HEK293T (cell line): ENCODE measurements at regions not wholly inside any gene's neighbourhood (a gene's known extent, or its start where the extent isn't known, plus 50 kb on each side); places are given as distances from the start of the nearest gene placed in this dataset.
"Not testable (repeated sequence)": the region's sequence is repeated elsewhere in the genome, so short reads cannot be mapped to it uniquely, and the experiment has no call there.

Experiments
- CTCF ChIA-PET: fragments of 350-600 bp; formaldehyde crosslinking; extraction: SDS; loops from one replicate; lab custom pipeline; 2021; ENCODE audit warnings: antibody characterized with exemption, inconsistent platforms; lab: Yijun Ruan, JAX
- POLR2A ChIA-PET: fragments of 350-600 bp; formaldehyde crosslinking; extraction: SDS; loops from one replicate; lab custom pipeline; 2020; ENCODE audit warnings: antibody characterized with exemption, inconsistent platforms; lab: Yijun Ruan, JAX
- DNase-seq: peaks from one replicate; pipeline ENCODE4 v3.0.0; 2012; ENCODE audit warnings: mixed read lengths; ENCODE audit errors: extremely low spot score
- ARNT ChIP-seq: fragments of 450-650 bp; IDR thresholded peaks from 2 replicates; pipeline ENCODE4 v1.6.1; 2017; ENCODE audit warnings: mild to moderate bottlenecking
- BHLHE40 ChIP-seq: fragments of 450-650 bp; IDR thresholded peaks from 2 replicates; pipeline ENCODE4 v1.6.1; 2016; ENCODE audit warnings: mild to moderate bottlenecking, moderate library complexity, borderline replicate concordance
- CTBP1 ChIP-seq: fragments of 450-650 bp; IDR thresholded peaks from 2 replicates; pipeline ENCODE4 v1.6.1; 2016; ENCODE audit warnings: borderline replicate concordance
- ELF4 ChIP-seq: fragments of 450-650 bp; IDR thresholded peaks from 2 replicates; pipeline ENCODE4 v1.6.1; 2017; ENCODE audit warnings: antibody characterized with exemption
- FOXA1 ChIP-seq: fragments of 450-650 bp; IDR thresholded peaks from 2 replicates; pipeline ENCODE4 v1.6.1; 2016; ENCODE audit warnings: mild to moderate bottlenecking
- FOXK2 ChIP-seq: fragments of 450-650 bp; IDR thresholded peaks from 2 replicates; pipeline ENCODE4 v1.6.1; 2016; ENCODE audit warnings: mild to moderate bottlenecking
- FOXM1 ChIP-seq: fragments of 450-650 bp; IDR thresholded peaks from 2 replicates; pipeline ENCODE4 v1.6.1; 2017; ENCODE audit warnings: mild to moderate bottlenecking, borderline replicate concordance
- HDGF ChIP-seq: fragments of 450-650 bp; IDR thresholded peaks from 2 replicates; pipeline ENCODE4 v1.6.1; 2017; ENCODE audit warnings: antibody characterized with exemption, borderline replicate concordance
- L3MBTL2 ChIP-seq: fragments of 450-650 bp; conservative IDR thresholded peaks from 2 replicates; pipeline ENCODE4 v1.6.1; 2016; ENCODE audit warnings: mild to moderate bottlenecking
- LEF1 ChIP-seq: fragments of 450-650 bp; IDR thresholded peaks from 2 replicates; pipeline ENCODE4 v1.6.1; 2017; ENCODE audit warnings: mild to moderate bottlenecking, borderline replicate concordance
- NFRKB ChIP-seq: fragments of 450-650 bp; IDR thresholded peaks from 2 replicates; pipeline ENCODE4 v1.6.1; 2016; ENCODE audit warnings: mild to moderate bottlenecking, moderate library complexity
- SP1 ChIP-seq: fragments of 450-650 bp; IDR thresholded peaks from 2 replicates; pipeline ENCODE4 v1.6.1; 2017
- SUZ12 ChIP-seq: fragments of 450-650 bp; IDR thresholded peaks from 2 replicates; pipeline ENCODE4 v1.6.1; 2016; ENCODE audit warnings: mild to moderate bottlenecking
- TARDBP ChIP-seq: fragments of 450-650 bp; IDR thresholded peaks from 2 replicates; pipeline ENCODE4 v1.6.1; 2016
- ZNF384 ChIP-seq: fragments of 450-650 bp; IDR thresholded peaks from 2 replicates; pipeline ENCODE4 v1.6.1; 2016
- TF ChIP-seq, protein P1 (sequence below): fragments of 450-650 bp; IDR thresholded peaks from 2 replicates; pipeline ENCODE4 v1.6.1; 2016

DNA sequence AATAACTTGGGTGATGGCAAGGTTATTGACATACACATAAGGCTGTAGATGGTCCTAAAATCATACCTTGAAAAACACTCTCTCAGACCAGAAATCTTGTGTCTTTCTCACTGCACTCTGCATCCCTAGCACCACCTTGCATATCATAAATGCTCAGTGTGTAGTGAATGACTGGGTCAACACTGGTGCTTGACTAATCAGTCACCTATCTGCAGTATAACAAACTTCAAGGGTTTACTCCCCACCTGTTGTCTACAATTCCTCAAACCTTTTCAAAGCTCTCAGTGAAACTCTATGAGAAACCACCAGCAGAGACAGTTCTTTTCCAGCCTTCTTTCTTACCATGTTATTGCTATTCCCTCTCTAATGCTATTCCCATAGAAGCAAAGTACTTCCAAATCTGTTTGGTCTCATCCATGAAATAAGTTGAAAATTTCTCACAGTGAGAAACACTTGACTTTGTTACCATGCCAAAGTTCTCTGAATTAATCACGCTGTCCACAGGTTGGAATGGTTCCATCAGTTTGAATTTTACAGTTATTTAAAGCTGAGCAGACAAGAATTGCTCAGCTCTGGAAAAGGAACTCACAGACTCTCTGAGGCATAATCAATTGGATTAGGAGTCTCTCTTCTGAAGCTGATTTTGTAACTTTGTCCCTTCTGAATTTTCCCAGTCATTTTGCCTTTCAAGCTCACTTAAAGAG lies 104.8 kb upstream of the EYA4 start:
- CTCF ChIA-PET, result no interaction called here
- POLR2A ChIA-PET, result no interaction called here
- TF ChIP-seq LEF1 (no peak), HDGF (no peak), FOXA1 (no peak)
- no peak for DNase-seq

DNA sequence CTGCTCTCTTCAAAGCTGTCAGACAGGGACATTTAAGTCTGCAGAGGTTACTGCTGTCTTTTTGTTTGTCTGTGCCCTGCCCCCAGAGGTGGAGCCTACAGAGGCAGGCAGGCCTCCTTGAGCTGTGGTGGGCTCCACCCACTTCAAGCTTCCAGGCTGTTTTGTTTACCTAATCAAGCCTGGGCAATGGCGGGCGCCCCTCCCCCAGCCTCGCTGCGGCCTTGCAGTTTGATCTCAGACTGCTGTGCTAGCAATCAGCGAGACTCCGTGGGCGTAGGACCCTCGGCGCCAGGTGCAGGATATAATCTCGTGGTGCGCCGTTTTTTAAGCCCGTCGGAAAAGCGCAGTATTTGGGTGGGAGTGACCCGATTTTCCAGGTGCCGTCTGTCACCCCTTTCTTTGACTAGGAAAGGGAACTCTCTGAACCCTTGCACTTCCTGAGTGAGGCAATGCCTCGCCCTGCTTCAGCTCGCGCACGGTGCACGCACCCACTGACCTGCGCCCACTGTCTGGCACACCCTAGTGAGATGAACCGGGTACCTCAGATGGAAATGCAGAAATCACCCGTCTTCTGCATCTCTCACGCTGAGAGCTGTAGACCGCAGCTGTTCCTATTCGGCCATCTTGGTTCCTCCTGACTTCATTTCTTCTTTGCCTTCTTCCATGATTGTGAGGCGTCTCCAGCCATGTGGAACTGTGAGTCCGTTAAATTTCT lies 93.5 kb upstream of the EYA4 start:
- CTCF ChIA-PET, DNase-seq, POLR2A ChIA-PET: not testable (repeated sequence)

DNA sequence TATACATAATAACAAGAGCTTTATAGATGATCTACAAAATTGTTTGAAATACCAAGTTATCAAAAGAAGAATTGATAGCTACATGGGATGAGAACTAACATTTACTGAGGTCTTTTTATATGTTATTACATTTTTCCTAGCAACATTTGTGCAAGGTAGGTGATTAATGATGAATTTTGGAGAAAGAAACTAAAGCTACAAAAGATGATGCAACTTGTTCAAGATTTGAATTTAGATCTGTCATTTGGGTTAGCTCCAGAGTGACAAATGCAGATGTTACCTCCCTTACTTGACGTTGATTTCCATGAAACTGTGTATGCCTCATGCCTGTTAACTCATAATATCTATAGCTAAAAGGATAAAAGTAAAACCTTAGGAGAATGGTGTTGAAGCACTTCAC lies 84.5 kb upstream of the EYA4 start:
- ChIA-PET POLR2A (no interaction called here), CTCF (interaction anchor here (0.6 kb wide), 1 partner anchor 200 kb away, joined by 3 read pairs; no protein-coding TSS in a partner anchor)
- no peak for DNase-seq
- no peak for TF ChIP-seq ARNT
- TF ChIP-seq HDGF, result no peak
- no peak for TF ChIP-seq TARDBP
- TF ChIP-seq FOXA1, result no peak
- no peak for TF ChIP-seq SP1
- no peak for TF ChIP-seq L3MBTL2
- TF ChIP-seq FOXK2, result no peak
- TF ChIP-seq ELF4, result no peak
- TF ChIP-seq BHLHE40, result no peak
- no peak for TF ChIP-seq CTBP1
- TF ChIP-seq NFRKB, result no peak
- no peak for TF ChIP-seq SUZ12
- no peak for TF ChIP-seq LEF1
- TF ChIP-seq, protein P1, sequence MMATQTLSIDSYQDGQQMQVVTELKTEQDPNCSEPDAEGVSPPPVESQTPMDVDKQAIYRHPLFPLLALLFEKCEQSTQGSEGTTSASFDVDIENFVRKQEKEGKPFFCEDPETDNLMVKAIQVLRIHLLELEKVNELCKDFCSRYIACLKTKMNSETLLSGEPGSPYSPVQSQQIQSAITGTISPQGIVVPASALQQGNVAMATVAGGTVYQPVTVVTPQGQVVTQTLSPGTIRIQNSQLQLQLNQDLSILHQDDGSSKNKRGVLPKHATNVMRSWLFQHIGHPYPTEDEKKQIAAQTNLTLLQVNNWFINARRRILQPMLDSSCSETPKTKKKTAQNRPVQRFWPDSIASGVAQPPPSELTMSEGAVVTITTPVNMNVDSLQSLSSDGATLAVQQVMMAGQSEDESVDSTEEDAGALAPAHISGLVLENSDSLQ, result no peak
- no peak for TF ChIP-seq ZNF384
- no peak for TF ChIP-seq FOXM1

DNA sequence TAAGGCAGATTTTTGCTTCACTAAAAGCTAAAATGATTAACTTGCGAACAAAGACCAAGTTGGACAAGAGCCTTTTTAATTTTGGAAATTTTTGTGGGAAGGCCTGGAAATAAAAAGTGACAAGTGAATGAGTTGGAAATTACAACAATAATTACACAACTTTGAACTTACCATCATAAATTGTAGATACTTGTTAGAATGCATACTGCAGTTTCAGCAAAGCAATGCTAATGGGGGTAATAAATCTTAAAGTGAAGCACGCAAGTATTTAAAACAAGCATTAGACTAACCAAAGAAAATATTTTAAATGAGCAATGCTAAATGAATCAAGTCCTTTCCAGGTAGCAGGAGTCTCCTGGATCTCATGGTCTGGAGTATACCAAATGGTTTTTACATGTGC lies 83.2 kb upstream of the EYA4 start:
- DNase-seq, result no peak
- CTCF ChIA-PET, result interaction anchor here (0.6 kb wide), 1 partner anchor 955 kb away, joined by 3 read pairs; no protein-coding TSS in a partner anchor
- TF ChIP-seq CTBP1 (no peak), FOXA1 (no peak), ZNF384 (no peak), FOXM1 (no peak), HDGF (no peak)
- TF ChIP-seq, protein P1, result peak; percentile 55
- POLR2A ChIA-PET, result no interaction called here

DNA sequence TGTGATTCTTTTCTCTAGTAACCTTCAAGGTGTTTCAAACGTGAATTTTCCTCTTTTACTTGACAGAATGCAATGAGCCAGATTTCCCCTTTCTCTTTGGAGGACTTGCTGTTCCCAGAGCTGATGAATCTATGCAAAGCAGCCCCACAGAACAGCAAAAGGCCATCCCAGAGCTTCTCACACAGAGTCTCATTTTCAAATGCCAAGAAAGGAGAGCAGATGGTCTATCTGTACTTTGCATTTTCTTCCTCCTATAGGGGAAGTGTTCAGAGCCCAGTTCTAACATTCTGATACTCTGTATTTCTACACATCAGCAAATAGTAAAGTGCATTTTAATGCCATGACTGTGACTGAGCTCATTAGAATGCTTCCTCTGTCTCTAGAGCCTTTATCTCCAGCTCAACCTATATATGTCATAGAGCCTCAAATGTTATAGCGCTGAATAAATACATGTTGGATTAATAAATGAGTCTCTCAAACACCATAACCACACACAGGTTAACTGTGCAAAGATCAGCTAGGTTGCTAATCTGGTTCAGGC lies 81.8 kb upstream of the EYA4 start:
- POLR2A ChIA-PET, result no interaction called here
- no peak for TF ChIP-seq BHLHE40
- DNase-seq, result no peak
- CTCF ChIA-PET, result no interaction called here

DNA sequence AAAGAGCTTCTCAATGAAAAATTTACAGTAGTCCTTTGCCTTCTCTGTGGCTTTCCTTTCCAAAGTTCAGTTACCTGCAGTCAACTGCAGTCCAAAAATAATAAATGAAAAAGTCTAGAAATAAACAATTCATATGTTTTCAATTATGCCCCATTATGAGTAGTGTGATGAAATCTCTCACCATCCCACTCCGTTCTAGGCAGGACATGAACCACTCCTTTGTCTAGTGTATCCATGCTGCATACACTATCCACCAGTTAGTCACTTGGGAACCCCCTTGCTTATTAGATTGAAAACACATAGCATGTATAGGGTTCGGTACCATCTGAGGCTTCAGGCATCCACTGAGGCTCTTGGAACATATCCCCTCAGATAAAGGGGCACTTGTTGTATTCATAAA lies 80.6 kb upstream of the EYA4 start:
- TF ChIP-seq SUZ12, result no peak
- TF ChIP-seq ELF4, result no peak
- no peak for TF ChIP-seq ZNF384
- no peak for TF ChIP-seq TARDBP
- ChIA-PET POLR2A (no interaction called here), CTCF (no interaction called here)

DNA sequence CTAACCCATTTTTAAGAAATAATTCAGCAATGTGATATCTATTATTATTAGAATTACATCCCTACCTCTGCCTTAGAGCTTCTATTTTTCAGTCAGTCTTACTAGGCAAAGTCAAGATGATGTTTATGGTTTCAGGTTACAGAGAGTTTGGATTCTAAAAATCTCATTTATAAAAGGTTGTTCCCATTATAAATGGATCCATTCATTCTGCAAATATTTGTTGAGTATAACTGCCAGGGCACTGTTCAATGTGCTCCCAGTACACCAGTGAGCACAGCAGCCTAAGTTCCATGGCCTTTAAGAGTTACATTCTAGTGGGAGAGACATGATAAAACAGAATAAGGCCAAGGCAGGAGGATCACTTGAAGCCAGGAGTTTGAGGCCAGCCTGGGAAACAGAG lies 75.9 kb upstream of the EYA4 start:
- ChIA-PET CTCF (no interaction called here), POLR2A (no interaction called here)
- DNase-seq, result no peak
- TF ChIP-seq LEF1, result no peak
- TF ChIP-seq, protein P1, result no peak
- TF ChIP-seq BHLHE40, result no peak
- no peak for TF ChIP-seq L3MBTL2
- no peak for TF ChIP-seq SUZ12
- TF ChIP-seq FOXK2, result no peak
- TF ChIP-seq SP1, result no peak

More for the DNA sequence above, 80.6 kb upstream of the EYA4 start:
- no peak for DNase-seq
